ENCODE measurements at regions not wholly inside any gene's neighbourhood (a gene's known extent, or its start where the extent isn't known, plus 50 kb on each side); places are given as distances from the start of the nearest gene placed in this dataset.

DNA sequence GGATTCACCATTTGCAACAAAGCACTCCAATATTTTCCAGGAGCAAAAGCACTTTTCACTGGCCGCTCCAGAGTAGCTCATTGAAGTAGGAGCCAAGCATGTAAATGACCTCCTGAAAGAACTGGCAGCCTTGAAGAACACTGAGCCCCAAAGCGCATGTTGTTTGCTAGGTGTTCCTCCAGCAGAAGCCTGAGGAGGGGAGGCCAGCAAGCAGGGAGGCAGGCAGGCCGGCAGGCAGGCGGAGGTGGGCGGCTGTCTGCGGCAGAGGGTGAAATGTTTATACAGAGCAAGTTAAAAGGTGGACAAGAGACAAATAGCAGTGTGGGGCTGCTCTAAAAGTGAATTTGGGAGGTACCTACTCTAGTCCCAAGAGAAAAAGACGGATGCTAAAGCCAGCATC, 439.4 kb downstream of the CCDC91 start:
- DNase-seq (ENCODE audit: low read depth): no peak
- TF ChIP-seq, protein P1, sequence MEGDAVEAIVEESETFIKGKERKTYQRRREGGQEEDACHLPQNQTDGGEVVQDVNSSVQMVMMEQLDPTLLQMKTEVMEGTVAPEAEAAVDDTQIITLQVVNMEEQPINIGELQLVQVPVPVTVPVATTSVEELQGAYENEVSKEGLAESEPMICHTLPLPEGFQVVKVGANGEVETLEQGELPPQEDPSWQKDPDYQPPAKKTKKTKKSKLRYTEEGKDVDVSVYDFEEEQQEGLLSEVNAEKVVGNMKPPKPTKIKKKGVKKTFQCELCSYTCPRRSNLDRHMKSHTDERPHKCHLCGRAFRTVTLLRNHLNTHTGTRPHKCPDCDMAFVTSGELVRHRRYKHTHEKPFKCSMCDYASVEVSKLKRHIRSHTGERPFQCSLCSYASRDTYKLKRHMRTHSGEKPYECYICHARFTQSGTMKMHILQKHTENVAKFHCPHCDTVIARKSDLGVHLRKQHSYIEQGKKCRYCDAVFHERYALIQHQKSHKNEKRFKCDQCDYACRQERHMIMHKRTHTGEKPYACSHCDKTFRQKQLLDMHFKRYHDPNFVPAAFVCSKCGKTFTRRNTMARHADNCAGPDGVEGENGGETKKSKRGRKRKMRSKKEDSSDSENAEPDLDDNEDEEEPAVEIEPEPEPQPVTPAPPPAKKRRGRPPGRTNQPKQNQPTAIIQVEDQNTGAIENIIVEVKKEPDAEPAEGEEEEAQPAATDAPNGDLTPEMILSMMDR (conservative IDR thresholded peaks at IDR 0.05; ENCODE audit: low read length): no peak
- H3K4me3 ChIP-seq (ENCODE audit: low read length): no peak overlapping the region

DNA sequence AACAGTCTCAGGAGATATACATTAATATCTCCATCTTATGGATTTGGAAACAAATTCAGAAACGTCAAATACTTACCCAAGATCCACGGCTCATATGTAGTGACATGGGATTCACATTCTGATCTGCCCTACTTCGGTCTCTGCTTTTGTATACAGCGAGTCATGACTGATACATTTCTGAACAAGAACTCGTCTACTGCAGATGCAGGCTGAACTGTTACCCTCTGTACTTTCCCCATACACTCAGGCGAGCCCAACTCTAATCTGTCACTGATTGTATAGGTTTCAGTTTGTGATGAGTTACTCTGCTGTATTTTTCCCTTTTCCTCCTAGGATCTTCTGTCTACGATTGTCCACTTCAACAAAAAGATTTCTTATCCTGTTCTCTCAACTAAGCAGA, 441.6 kb downstream of the CCDC91 start:
- no peak overlapping the region for H3K4me3 ChIP-seq (ENCODE audit: low read length)
- TF ChIP-seq, protein P1 (conservative IDR thresholded peaks at IDR 0.05; ENCODE audit: low read length): no peak
- DNase-seq (ENCODE audit: low read depth): no peak

DNA sequence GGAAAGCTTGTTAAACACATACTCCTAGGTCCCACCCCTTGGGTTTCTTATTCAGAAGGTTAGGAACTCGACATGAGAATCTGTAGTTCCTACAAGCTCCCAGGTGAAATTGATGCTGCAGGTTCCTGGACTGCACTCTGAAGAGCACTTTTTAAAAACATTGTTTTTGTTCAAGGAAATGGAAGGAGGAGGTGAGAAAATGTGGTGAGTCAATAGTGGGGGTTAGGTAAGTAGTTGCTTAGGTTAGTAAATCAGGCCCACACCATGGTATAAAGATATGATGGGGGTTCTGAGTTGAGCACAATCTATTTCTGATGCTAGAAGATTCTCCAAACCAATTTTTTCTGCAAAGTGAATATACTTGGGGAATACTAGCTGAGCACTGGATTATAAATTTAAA, 450.3 kb downstream of the CCDC91 start:
- H3K4me3 ChIP-seq (ENCODE audit: low read length): no peak overlapping the region
- DNase-seq (ENCODE audit: low read depth): no peak
- TF ChIP-seq, protein P1 (conservative IDR thresholded peaks at IDR 0.05; ENCODE audit: low read length): no peak

DNA sequence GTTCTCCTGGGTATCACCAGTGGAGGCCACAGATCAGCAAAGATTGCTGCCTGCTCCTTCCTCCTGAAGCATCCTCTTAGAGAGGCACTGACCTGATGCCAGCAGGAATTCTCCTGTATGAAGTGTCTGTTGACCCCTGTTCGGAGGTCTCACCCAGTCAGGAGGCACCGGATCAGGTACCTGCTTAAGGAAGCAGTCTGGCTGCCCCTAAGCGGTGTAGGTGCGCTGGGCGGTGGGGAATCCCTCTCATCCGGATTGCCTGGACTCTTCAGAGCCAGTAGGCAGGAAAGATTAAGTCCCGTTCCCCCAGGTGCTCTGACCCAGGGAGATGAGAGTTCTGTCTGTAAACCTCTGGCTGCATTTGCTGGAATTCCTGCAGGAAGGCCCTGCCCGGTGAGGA, 455.2 kb downstream of the CCDC91 start:
- no peak overlapping the region for H3K4me3 ChIP-seq (ENCODE audit: low read length)
- DNase-seq (ENCODE audit: low read depth): no peak
- TF ChIP-seq, protein P1 (conservative IDR thresholded peaks at IDR 0.05; ENCODE audit: low read length): no peak

DNA sequence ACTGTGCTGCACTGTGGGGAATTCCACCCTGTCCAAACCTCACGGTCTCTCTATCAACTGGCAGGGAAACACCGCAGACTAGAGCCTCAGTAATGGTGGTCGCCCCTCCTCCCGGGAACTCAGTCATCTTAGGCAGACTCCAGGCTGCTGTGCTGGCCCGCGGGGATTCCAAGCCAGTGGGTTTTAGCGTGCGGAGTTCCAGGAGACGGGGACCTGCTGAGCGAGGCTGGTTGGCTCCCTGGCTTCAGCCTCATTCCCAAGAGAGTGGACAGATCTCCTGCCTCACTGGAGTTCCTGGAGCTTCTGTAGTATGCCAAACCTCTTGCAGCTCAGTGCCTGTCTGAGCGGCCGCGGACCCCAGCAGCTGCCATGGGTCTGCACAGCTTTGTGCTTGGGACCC, 455.6 kb downstream of the CCDC91 start:
- no peak overlapping the region for H3K4me3 ChIP-seq (ENCODE audit: low read length)
- DNase-seq (ENCODE audit: low read depth): no peak
- TF ChIP-seq, protein P1 (conservative IDR thresholded peaks at IDR 0.05; ENCODE audit: low read length): no peak

DNA sequence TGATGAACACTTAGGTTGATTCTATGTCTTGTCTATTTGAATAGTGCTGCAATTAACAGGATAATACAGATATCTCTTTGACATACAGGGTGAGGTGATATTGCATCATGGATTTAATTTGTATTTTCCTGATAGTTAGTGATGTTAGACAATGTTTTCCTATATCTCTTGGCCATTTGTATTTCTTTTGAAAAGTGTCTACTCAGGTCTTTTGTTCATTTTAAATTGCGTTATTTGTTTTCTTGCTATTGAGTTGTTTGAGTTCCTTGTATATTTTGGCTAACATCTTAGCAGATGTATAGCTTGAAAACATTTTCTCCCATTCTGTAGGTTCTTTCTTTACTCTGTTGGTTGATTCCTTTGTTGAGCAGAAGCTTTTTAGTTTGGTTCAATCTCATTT, 460.6 kb downstream of the CCDC91 start:
- DNase-seq (ENCODE audit: low read depth): no peak
- TF ChIP-seq, protein P1 (conservative IDR thresholded peaks at IDR 0.05; ENCODE audit: low read length): no peak
- no peak overlapping the region for H3K4me3 ChIP-seq (ENCODE audit: low read length)

DNA sequence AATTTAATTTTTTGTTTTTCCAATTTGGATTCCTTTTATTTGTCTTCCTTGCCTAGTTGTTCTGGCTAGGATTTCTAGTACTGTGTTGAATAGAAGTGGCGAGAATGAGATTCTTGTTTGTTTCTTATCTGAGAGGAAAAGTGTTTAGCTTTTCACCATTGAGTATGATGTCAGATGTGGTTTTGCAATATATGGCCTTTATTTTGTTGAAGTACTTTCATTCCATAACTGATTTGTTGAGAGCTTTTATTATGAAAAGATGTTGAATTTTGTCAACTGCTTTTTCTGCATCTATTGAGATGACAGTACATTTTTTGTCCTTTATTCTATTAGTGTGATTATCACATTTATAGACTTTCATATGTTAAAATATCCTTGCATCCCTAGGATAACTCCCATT, 462.0 kb downstream of the CCDC91 start:
- DNase-seq (ENCODE audit: low read depth): no peak
- TF ChIP-seq, protein P1 (conservative IDR thresholded peaks at IDR 0.05; ENCODE audit: low read length): no peak
- H3K4me3 ChIP-seq (ENCODE audit: low read length): no peak overlapping the region

All from AG10803 (cell line).